ENCODE measurements at regions not wholly inside any gene's neighbourhood (a gene's known extent, or its start where the extent isn't known, plus 50 kb on each side); places are given as distances from the start of the nearest gene placed in this dataset.

GRCh38 chr7:41491883-41492471 lies 210.9 kb downstream of the INHBA start:
- no peak for DNase-seq
- Histone ChIP-seq H3K79me2 (ENCODE audit: insufficient read depth, low read length) (no peaks in the 10 kb centered on the region), H3K9ac (ENCODE audit: insufficient read depth, low read length, poor library complexity, severe bottlenecking) (no peak overlapping the region), H3K4me1 (ENCODE audit: control insufficient read depth in 1 of 2, insufficient read depth in 2 of 2, low read length in 2 of 2) (no peaks in the 10 kb centered on the region), H3K36me3 (replicated peaks in 1 of 2; ENCODE audit: control insufficient read depth in 1 of 2, insufficient read depth in 2 of 2, low read length in 2 of 2) (no peaks in the 10 kb centered on the region), H4K20me1 (ENCODE audit: insufficient read depth, low read length) (no peaks in the 10 kb centered on the region), H2AFZ (ENCODE audit: insufficient read depth, low read depth, low read length, poor library complexity, severe bottlenecking) (no peak overlapping the region), H3K27me3 (ENCODE audit: control insufficient read depth in 2 of 2, insufficient read depth in 2 of 2, low read length in 2 of 2) (no peaks in the 10 kb centered on the region), H3K4me3 (replicated peaks in 1 of 3; ENCODE audit: low read depth in 2 of 3, low read length in 3 of 3) (no peak overlapping the region), H3K27ac (ENCODE audit: low read depth in 1 of 2, low read length in 2 of 2) (no peak overlapping the region), H3K9me3 (replicated peaks in 1 of 2; ENCODE audit: control insufficient read depth in 1 of 2, insufficient read depth in 1 of 2, low read length in 2 of 2) (no peaks in the 10 kb centered on the region), H3K4me2 (replicated peaks; ENCODE audit: extremely low read depth, low read length, poor library complexity, severe bottlenecking) (no peak overlapping the region)
- Mint-ChIP-seq H3K4me3 (no peak overlapping the region), H3K9me3 (peaks cover 0 to 5% (median 0%) of the 10 kb centered on the region in 7 donors), H3K27ac (no peak overlapping the region), H3K27me3 (ENCODE audit: low read depth in 3 of 3) (no peaks in the 10 kb centered on the region), H3K4me1 (no peaks in the 10 kb centered on the region), H3K36me3 (no peaks in the 10 kb centered on the region)
- intact Hi-C loops (cut with micrococcal nuclease), result no loop called here
- 100% methylated on average over 2 of the region's 3 CpGs for WGBS (ENCODE audit: insufficient coverage)
- no peak for TF ChIP-seq CTCF (IDR thresholded peaks at IDR 0.05)

- WGBS (ENCODE audit: insufficient coverage), result 79% methylated on average over 3 of the region's 5 CpGs
- H3K36me3 ChIP-seq (replicated peaks in 1 of 2; ENCODE audit: control insufficient read depth in 1 of 2, insufficient read depth in 2 of 2, low read length in 2 of 2), result no peaks in the 10 kb centered on the region
- no peaks in the 10 kb centered on the region for H3K27me3 ChIP-seq (ENCODE audit: control insufficient read depth in 2 of 2, insufficient read depth in 2 of 2, low read length in 2 of 2)
- Mint-ChIP-seq H3K9me3 (peaks cover 0 to 2% (median 0%) of the 10 kb centered on the region in 7 donors), H3K36me3 (no peaks in the 10 kb centered on the region), H3K4me3 (no peak overlapping the region), H3K27ac (no peak overlapping the region), H3K27me3 (ENCODE audit: low read depth in 3 of 3) (no peaks in the 10 kb centered on the region), H3K4me1 (no peaks in the 10 kb centered on the region)
- no peak overlapping the region for H3K4me2 ChIP-seq (replicated peaks; ENCODE audit: extremely low read depth, low read length, poor library complexity, severe bottlenecking)
- no peak overlapping the region for H2AFZ ChIP-seq (ENCODE audit: insufficient read depth, low read depth, low read length, poor library complexity, severe bottlenecking)
- no peak overlapping the region for H3K4me3 ChIP-seq (replicated peaks in 1 of 3; ENCODE audit: low read depth in 2 of 3, low read length in 3 of 3)
- TF ChIP-seq CTCF (IDR thresholded peaks at IDR 0.05), result no peak
- no peak for DNase-seq
- intact Hi-C loops (cut with micrococcal nuclease), result no loop called here
- H3K79me2 ChIP-seq (ENCODE audit: insufficient read depth, low read length), result no peaks in the 10 kb centered on the region
- H4K20me1 ChIP-seq (ENCODE audit: insufficient read depth, low read length), result no peaks in the 10 kb centered on the region
- no peak overlapping the region for H3K9ac ChIP-seq (ENCODE audit: insufficient read depth, low read length, poor library complexity, severe bottlenecking)
- no peaks in the 10 kb centered on the region for H3K9me3 ChIP-seq (replicated peaks in 1 of 2; ENCODE audit: control insufficient read depth in 1 of 2, insufficient read depth in 1 of 2, low read length in 2 of 2)
- H3K27ac ChIP-seq (ENCODE audit: low read depth in 1 of 2, low read length in 2 of 2), result no peak overlapping the region
- H3K4me1 ChIP-seq (ENCODE audit: control insufficient read depth in 1 of 2, insufficient read depth in 2 of 2, low read length in 2 of 2), result no peaks in the 10 kb centered on the region
Observed at GRCh38 chr7:41491308-41491707, 211.6 kb downstream of the INHBA start.

All from CD14-positive monocyte (primary cell).